ENCODE measurements at regions not wholly inside any gene's neighbourhood (a gene's known extent, or its start where the extent isn't known, plus 50 kb on each side); places are given as distances from the start of the nearest gene placed in this dataset.
"Not testable (repeated sequence)": the region's sequence is repeated elsewhere in the genome, so short reads cannot be mapped to it uniquely, and the experiment has no call there.

- no peak for DNase-seq
Observed at GRCh38 chr4:30555775-30556174, 164.4 kb upstream of the PCDH7 start.

- no peak for DNase-seq
Observed at GRCh38 chr4:30559481-30559880, 160.7 kb upstream of the PCDH7 start.

GRCh38 chr4:30586850-30587249 is 133.3 kb upstream of the PCDH7 start:
- DNase-seq, result no peak

- DNase-seq, result not testable (repeated sequence)
Observed at GRCh38 chr4:30589669-30590068, 130.5 kb upstream of the PCDH7 start.

GRCh38 chr4:30600246-30601017 is 119.7 kb upstream of the PCDH7 start:
- DNase-seq, result no peak

GRCh38 chr4:30601070-30601865 is 118.9 kb upstream of the PCDH7 start:
- DNase-seq, result no peak

- DNase-seq, result no peak
Observed at GRCh38 chr4:30605616-30606190, 114.5 kb upstream of the PCDH7 start.

- DNase-seq, result no peak
Observed at GRCh38 chr4:30610361-30610760, 109.8 kb upstream of the PCDH7 start.

GRCh38 chr4:30614771-30615170 is 105.4 kb upstream of the PCDH7 start:
- no peak for DNase-seq

GRCh38 chr4:30616942-30617646 is 103.1 kb upstream of the PCDH7 start:
- no peak for DNase-seq

- no peak for DNase-seq
Observed at GRCh38 chr4:30617836-30618235, 102.3 kb upstream of the PCDH7 start.

GRCh38 chr4:30619679-30620078 is 100.5 kb upstream of the PCDH7 start:
- no peak for DNase-seq

GRCh38 chr4:30620711-30621110 is 99.5 kb upstream of the PCDH7 start:
- DNase-seq, result no peak

GRCh38 chr4:30630431-30630830 is 89.7 kb upstream of the PCDH7 start:
- DNase-seq, result no peak

- DNase-seq, result no peak
Observed at GRCh38 chr4:30632751-30633150, 87.4 kb upstream of the PCDH7 start.

- DNase-seq, result no peak
Observed at GRCh38 chr4:30641345-30641744, 78.8 kb upstream of the PCDH7 start.

GRCh38 chr4:30642567-30642966 is 77.6 kb upstream of the PCDH7 start:
- DNase-seq, result no peak

- no peak for DNase-seq
Observed at GRCh38 chr4:30653291-30653690, 66.9 kb upstream of the PCDH7 start.

- DNase-seq, result no peak
Observed at GRCh38 chr4:30656828-30657227, 63.3 kb upstream of the PCDH7 start.

- DNase-seq, result no peak
Observed at GRCh38 chr4:30667919-30668318, 52.2 kb upstream of the PCDH7 start.

- DNase-seq, result no peak
Observed at GRCh38 chr4:30670206-30670605, 50.0 kb upstream of the PCDH7 start.

Data from amygdala (tissue), 56 donors.